ENCODE measurements at regions not wholly inside any gene's neighbourhood (a gene's known extent, or its start where the extent isn't known, plus 50 kb on each side); places are given as distances from the start of the nearest gene placed in this dataset.

GRCh38 chr6:1045239-1045638 is 266.7 kb upstream of the FOXQ1 start:
- H3K27ac Mint-ChIP-seq, result no peak overlapping the region
- ATAC-seq (no peak), DNase-seq (no peak)
- no peaks in the 10 kb centered on the region for H3K36me3 Mint-ChIP-seq
- no peak overlapping the region for H3K4me3 Mint-ChIP-seq
- peaks cover 37% of the 10 kb centered on the region for H3K27me3 Mint-ChIP-seq
- CTCF ChIA-PET, result no interaction called here
- no peaks in the 10 kb centered on the region for H3K9me3 Mint-ChIP-seq (ENCODE audit: low read depth)
- no peaks in the 10 kb centered on the region for H3K4me1 Mint-ChIP-seq

GRCh38 chr6:1044040-1044836 is 267.7 kb upstream of the FOXQ1 start:
- ATAC-seq, result no peak
- H3K4me3 Mint-ChIP-seq, result no peak overlapping the region
- no peak for DNase-seq
- H3K36me3 Mint-ChIP-seq, result no peaks in the 10 kb centered on the region
- H3K9me3 Mint-ChIP-seq (ENCODE audit: low read depth), result no peaks in the 10 kb centered on the region
- H3K4me1 Mint-ChIP-seq, result no peaks in the 10 kb centered on the region
- peaks cover 30% of the 10 kb centered on the region for H3K27me3 Mint-ChIP-seq
- no peak overlapping the region for H3K27ac Mint-ChIP-seq
- CTCF ChIA-PET, result no interaction called here

DNA sequence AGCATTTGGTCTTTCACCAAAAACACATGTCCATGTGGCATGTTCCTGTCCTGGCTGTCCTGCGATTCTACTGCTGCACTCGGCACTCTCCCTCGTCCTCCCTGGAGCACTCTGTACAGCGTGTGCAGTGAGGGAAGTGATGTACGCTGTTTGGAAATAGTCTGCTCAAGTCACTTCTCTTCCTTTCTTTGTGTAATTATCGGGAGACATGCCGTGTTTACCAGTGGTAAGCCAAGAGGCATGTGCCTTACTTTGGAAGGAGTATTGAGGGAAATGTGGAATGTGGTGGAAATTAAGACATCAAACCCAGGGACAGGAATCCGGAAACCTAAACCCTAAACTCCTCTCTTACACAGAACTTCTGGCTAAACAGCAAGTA is 268.5 kb upstream of the FOXQ1 start:
- H3K4me3 Mint-ChIP-seq, result no peak overlapping the region
- no peak for ATAC-seq
- H3K27ac Mint-ChIP-seq, result no peak overlapping the region
- no peaks in the 10 kb centered on the region for H3K4me1 Mint-ChIP-seq
- peaks cover 25% of the 10 kb centered on the region for H3K27me3 Mint-ChIP-seq
- H3K9me3 Mint-ChIP-seq (ENCODE audit: low read depth), result no peaks in the 10 kb centered on the region
- no peaks in the 10 kb centered on the region for H3K36me3 Mint-ChIP-seq
- CTCF ChIA-PET, result no interaction called here
- no peak for DNase-seq

GRCh38 chr6:1042583-1043457 is 269.1 kb upstream of the FOXQ1 start:
- no peak for ATAC-seq
- Mint-ChIP-seq H3K27me3 (peaks cover 19% of the 10 kb centered on the region), H3K4me3 (no peak overlapping the region), H3K4me1 (no peaks in the 10 kb centered on the region), H3K27ac (no peak overlapping the region), H3K9me3 (ENCODE audit: low read depth) (no peaks in the 10 kb centered on the region), H3K36me3 (no peaks in the 10 kb centered on the region)
- CTCF ChIA-PET, result no interaction called here
- no peak for DNase-seq

DNA sequence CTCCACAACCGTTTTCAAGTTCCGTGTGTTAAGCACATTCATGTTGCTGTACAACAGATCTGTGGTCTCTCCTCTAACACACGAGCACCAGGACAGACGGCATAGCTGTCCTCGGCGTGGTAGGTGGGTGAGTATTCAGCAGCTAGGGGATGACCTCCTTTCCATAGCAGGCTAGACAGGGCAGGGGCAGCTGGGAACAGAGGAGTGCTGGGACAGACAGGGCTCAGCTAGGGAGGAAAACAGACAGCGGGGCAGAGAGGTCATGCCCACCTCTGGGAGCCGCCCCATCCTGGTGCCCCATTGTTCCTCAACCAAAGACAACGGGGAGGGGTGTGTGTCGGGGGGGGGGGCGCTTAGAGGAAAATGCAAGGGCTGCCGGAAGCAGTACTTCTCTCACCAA is 271.5 kb upstream of the FOXQ1 start:
- CTCF ChIA-PET, result no interaction called here
- H3K36me3 Mint-ChIP-seq, result no peaks in the 10 kb centered on the region
- H3K4me3 Mint-ChIP-seq, result no peak overlapping the region
- H3K27me3 Mint-ChIP-seq, result peaks cover 8% of the 10 kb centered on the region
- no peak overlapping the region for H3K27ac Mint-ChIP-seq
- no peak for DNase-seq
- H3K9me3 Mint-ChIP-seq (ENCODE audit: low read depth), result no peaks in the 10 kb centered on the region
- H3K4me1 Mint-ChIP-seq, result no peaks in the 10 kb centered on the region
- ATAC-seq, result no peak

DNA sequence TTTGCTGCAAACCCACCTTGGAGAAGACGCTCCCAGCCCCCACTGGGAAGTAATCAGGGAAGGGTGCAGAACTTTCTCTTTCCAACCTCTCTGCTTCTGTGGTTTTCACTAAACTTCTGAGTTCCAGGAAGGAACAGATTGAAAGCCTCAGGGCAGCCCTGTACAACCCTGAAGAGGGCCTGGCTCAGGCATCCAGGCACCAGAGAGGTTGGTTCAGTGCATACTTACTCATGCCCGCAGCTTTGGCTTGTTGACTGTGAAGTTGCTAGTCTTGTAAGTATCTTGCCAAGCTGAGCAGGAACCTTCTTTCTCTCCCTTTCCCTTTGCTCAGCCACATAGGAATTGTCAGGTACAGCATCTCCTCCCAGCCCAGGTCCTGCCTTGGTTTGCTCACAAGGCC is 272.2 kb upstream of the FOXQ1 start:
- H3K4me3 Mint-ChIP-seq, result no peak overlapping the region
- no peaks in the 10 kb centered on the region for H3K36me3 Mint-ChIP-seq
- DNase-seq (no peak), ATAC-seq (no peak)
- H3K27ac Mint-ChIP-seq, result no peak overlapping the region
- peaks cover 4% of the 10 kb centered on the region for H3K27me3 Mint-ChIP-seq
- CTCF ChIA-PET, result no interaction called here
- H3K4me1 Mint-ChIP-seq, result no peaks in the 10 kb centered on the region
- no peaks in the 10 kb centered on the region for H3K9me3 Mint-ChIP-seq (ENCODE audit: low read depth)

- ATAC-seq, result no peak
- no peaks in the 10 kb centered on the region for H3K4me1 Mint-ChIP-seq
- peaks cover 4% of the 10 kb centered on the region for H3K27me3 Mint-ChIP-seq
- H3K27ac Mint-ChIP-seq, result no peak overlapping the region
- CTCF ChIA-PET, result no interaction called here
- no peak for DNase-seq
- no peaks in the 10 kb centered on the region for H3K9me3 Mint-ChIP-seq (ENCODE audit: low read depth)
- H3K4me3 Mint-ChIP-seq, result no peak overlapping the region
- no peaks in the 10 kb centered on the region for H3K36me3 Mint-ChIP-seq
These were observed 272.7 kb upstream of the FOXQ1 start for GRCh38 chr6:1039191-1039590.

DNA sequence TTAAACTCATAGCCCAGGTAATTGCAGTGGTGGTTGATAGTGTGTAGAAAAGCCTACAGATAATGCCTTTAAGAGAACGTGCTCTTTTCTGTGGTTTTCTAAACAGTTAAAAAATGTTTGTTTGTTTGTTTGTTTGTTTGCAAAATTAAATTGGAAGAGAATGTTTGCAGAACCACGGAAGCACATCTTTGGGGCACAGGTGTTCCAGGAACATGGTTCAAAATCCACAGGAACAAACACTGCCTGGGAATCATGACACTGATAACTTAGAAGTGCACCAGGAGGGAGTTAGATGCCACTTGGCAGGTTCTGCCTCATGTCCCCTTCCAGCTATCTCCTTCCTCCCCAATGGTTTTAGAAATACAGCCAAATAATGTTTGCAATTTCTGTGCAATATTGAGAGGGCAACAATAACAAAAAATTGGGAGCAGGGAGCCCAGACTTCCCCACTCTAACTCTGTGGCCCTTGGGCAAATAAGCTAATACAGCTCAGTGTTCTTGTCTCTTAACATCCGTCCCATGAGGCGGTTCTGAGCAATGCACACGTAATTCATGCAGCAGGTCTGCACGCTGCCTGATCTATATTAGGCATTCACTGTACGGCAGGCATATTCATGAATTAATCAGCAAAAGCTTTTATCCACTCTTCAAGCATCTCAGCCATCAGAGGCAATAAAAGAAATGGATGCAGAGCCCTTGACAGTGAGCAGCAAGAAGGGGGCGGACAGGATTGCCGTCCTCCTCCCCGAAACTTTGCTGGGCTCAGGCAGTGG is 274.3 kb upstream of the FOXQ1 start:
- Mint-ChIP-seq H3K4me3 (no peak overlapping the region), H3K27ac (no peak overlapping the region), H3K27me3 (peaks cover 1% of the 10 kb centered on the region), H3K36me3 (no peaks in the 10 kb centered on the region), H3K9me3 (ENCODE audit: low read depth) (no peaks in the 10 kb centered on the region), H3K4me1 (no peaks in the 10 kb centered on the region)
- DNase-seq, result no peak
- CTCF ChIA-PET, result no interaction called here
- no peak for ATAC-seq

- H3K27ac Mint-ChIP-seq, result no peak overlapping the region
- ATAC-seq (no peak), DNase-seq (no peak)
- no peak overlapping the region for H3K4me3 Mint-ChIP-seq
- peaks cover 10% of the 10 kb centered on the region for H3K27me3 Mint-ChIP-seq
- H3K4me1 Mint-ChIP-seq, result no peaks in the 10 kb centered on the region
- H3K9me3 Mint-ChIP-seq (ENCODE audit: low read depth), result no peaks in the 10 kb centered on the region
- no peaks in the 10 kb centered on the region for H3K36me3 Mint-ChIP-seq
- CTCF ChIA-PET, result no interaction called here
These were observed 276.5 kb upstream of the FOXQ1 start for GRCh38 chr6:1035401-1035800.

DNA sequence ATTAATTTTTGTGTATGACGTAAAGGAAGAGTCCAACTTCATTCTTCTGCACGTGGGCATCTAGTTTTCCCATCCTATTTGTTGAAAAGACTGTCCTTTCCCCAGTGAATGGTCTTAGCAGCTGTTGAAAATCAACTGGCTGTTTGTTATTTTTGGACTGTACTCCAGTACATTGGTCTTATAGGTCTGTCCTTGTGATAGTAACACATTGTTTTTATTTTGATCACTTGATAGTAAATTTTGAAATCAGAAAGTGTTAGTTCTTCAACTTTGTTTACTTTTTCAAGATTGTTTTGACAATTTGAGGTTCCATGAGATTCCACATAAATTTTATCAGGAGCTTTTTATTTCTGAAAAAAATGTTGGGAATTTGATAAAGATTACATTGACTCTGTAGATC is 280.2 kb upstream of the FOXQ1 start:
- H3K27me3 Mint-ChIP-seq, result peaks cover 10% of the 10 kb centered on the region
- CTCF ChIA-PET, result no interaction called here
- H3K27ac Mint-ChIP-seq, result no peak overlapping the region
- no peak for DNase-seq
- H3K4me3 Mint-ChIP-seq, result no peak overlapping the region
- ATAC-seq, result no peak
- no peaks in the 10 kb centered on the region for H3K4me1 Mint-ChIP-seq
- H3K36me3 Mint-ChIP-seq, result no peaks in the 10 kb centered on the region
- H3K9me3 Mint-ChIP-seq (ENCODE audit: low read depth), result no peaks in the 10 kb centered on the region

DNA sequence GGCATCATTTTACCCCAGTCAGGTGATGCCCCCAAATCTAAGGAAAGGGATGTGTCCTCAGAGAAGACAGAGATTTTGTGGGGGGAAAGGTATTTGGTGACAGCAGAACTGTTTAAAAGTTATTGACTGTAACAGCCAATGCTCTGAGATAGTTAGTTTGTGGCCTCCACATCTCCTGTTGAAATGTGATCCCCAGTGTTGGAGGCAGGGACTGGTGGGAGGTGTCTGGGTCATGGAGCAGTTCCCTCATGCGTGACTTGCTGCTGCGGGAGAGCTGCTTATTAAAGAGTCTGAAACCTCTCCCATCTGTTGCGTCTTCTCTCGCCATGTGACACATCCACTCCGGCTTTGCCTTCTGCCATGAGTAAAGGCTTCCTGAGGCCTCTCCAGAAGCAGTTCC is 282.8 kb upstream of the FOXQ1 start:
- H3K27me3 Mint-ChIP-seq, result peaks cover 10% of the 10 kb centered on the region
- H3K9me3 Mint-ChIP-seq (ENCODE audit: low read depth), result no peaks in the 10 kb centered on the region
- no peaks in the 10 kb centered on the region for H3K4me1 Mint-ChIP-seq
- DNase-seq (no peak), ATAC-seq (no peak)
- CTCF ChIA-PET, result no interaction called here
- no peaks in the 10 kb centered on the region for H3K36me3 Mint-ChIP-seq
- no peak overlapping the region for H3K4me3 Mint-ChIP-seq
- no peak overlapping the region for H3K27ac Mint-ChIP-seq

DNA sequence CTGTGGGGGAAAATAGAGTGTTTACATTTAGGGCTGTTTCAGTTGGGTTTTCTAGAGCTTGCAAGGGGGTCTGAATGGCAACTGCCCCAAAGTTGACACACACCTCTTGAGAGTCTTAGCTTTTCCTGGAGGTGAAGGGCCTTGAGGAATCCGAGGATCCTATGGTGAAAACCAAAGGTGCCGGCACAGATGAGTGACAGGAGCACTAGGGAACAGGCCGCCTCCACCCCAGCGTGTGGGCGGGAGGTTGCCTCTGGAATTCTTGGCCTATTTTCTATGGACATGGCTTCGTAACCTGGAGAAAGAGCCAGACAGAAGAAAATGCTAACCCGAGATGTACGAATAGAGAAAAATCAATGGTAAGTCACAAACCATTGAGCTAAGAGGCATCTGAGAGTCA is 283.2 kb upstream of the FOXQ1 start:
- no peak overlapping the region for H3K4me3 Mint-ChIP-seq
- no peaks in the 10 kb centered on the region for H3K9me3 Mint-ChIP-seq (ENCODE audit: low read depth)
- ATAC-seq (no peak), DNase-seq (no peak)
- peaks cover 10% of the 10 kb centered on the region for H3K27me3 Mint-ChIP-seq
- H3K36me3 Mint-ChIP-seq, result no peaks in the 10 kb centered on the region
- CTCF ChIA-PET, result no interaction called here
- no peaks in the 10 kb centered on the region for H3K4me1 Mint-ChIP-seq
- H3K27ac Mint-ChIP-seq, result no peak overlapping the region

- Mint-ChIP-seq H3K4me1 (no peaks in the 10 kb centered on the region), H3K36me3 (no peaks in the 10 kb centered on the region), H3K4me3 (no peak overlapping the region), H3K9me3 (ENCODE audit: low read depth) (no peaks in the 10 kb centered on the region), H3K27me3 (peaks cover 10% of the 10 kb centered on the region), H3K27ac (no peak overlapping the region)
- ATAC-seq (no peak), DNase-seq (no peak)
- CTCF ChIA-PET, result no interaction called here
These were observed 283.9 kb upstream of the FOXQ1 start for GRCh38 chr6:1027795-1028569.
